K562 (cell line): ENCODE measurements at regions not wholly inside any gene's neighbourhood (a gene's known extent, or its start where the extent isn't known, plus 50 kb on each side); places are given as distances from the start of the nearest gene placed in this dataset.

Source experiments
- ATAC-seq: fragments of 200-7000 bp; cut with Tn5 transposase; 3 replicates; pipeline ENCODE4 v1.9.1; 2020; ENCODE audit warnings: moderate library complexity
- BruUV-seq: library from RNA; stranded (reverse); fragments of 400-500 nt; replicated peaks from 2 replicates; lab custom pipeline; 2021; lab: Mats Ljungman, UMichigan
- CTCF ChIA-PET: fragments of 300-600 bp; formaldehyde crosslinking; extraction: SDS; loops from one replicate; lab custom pipeline; 2021; ENCODE audit warnings: low intra/inter-chr PET ratio; lab: Yijun Ruan, JAX
- POLR2A ChIA-PET: fragments of 300-600, 350-650 bp; sonication (Branson Sonifier 250); formaldehyde crosslinking; extraction: SDS; loops from one replicate; lab custom pipeline; 2021; ENCODE audit warnings: antibody characterized with exemption, inconsistent platforms; lab: Yijun Ruan, JAX
- DNase-seq, 4 experiments: peaks; one replicate each; pipeline versions ENCODE4 v3.0.0 to v3.0.0-alpha.2; 2011 to 2018; ENCODE audit warnings: low spot score in 3 of 4, mixed read lengths in 3 of 4; ENCODE audit errors: extremely low read depth in 1 of 4
- FAIRE-seq: peaks from 2 replicates; lab custom pipeline; 2011; peaks lifted over from hg19 to GRCh38; lab: Jason Lieb, UNC
- H2AFZ ChIP-seq: 2 replicates; pipeline ENCODE4 v1.6.0; 2011; ENCODE audit warnings: low read depth, low read length, control low read depth, inconsistent platforms
- H3K27ac ChIP-seq: fragments of 200-600 bp; 3 replicates; pipeline ENCODE4 v1.8.0; 2011; ENCODE audit warnings: low read depth, mild to moderate bottlenecking, control low read depth, inconsistent platforms, low read length, moderate library complexity, mixed read lengths; ENCODE audit errors: extremely low read depth
- H3K27me3 ChIP-seq, 2 experiments: fragments of 300-600 bp in 1 of 2; 2 replicates in 1 of 2; 3 replicates in 1 of 2; pipeline versions ENCODE4 v1.6.0 to v1.8.0; 2011; ENCODE audit warnings: inconsistent platforms in 2 of 2, low read length in 2 of 2, mild to moderate bottlenecking in 1 of 2, mixed read lengths in 1 of 2, moderate library complexity in 1 of 2; ENCODE audit not compliant: control insufficient read depth in 2 of 2, insufficient read depth in 2 of 2
- H3K36me3 ChIP-seq: fragments of 300-600 bp; 3 replicates; pipeline ENCODE4 v1.8.0; 2011; ENCODE audit warnings: mild to moderate bottlenecking, low read length, inconsistent platforms; ENCODE audit not compliant: control insufficient read depth, insufficient read depth
- H3K4me1 ChIP-seq, 2 experiments: fragments of 200-600 bp in 1 of 2; replicated peaks in 1 of 2; 2 replicates in 1 of 2; 3 replicates in 1 of 2; pipeline versions ENCODE4 v1.5.1 to v1.8.0; 2011; ENCODE audit warnings: inconsistent platforms in 2 of 2, low read length in 2 of 2, mild to moderate bottlenecking in 1 of 2, mixed read lengths in 1 of 2, moderate library complexity in 1 of 2; ENCODE audit not compliant: control insufficient read depth in 2 of 2, insufficient read depth in 2 of 2
- H3K4me2 ChIP-seq: 2 replicates; pipeline ENCODE4 v1.6.1; 2011; ENCODE audit warnings: low read length, control low read depth, inconsistent platforms, mixed read lengths; ENCODE audit not compliant: insufficient read depth
- H3K4me3 ChIP-seq: fragments of 200-600 bp; sonication (generic), shearing (Covaris generic); 2 replicates; pipeline ENCODE4 v1.5.1; 2016; ENCODE audit warnings: control low read depth, inconsistent platforms
- H3K79me2 ChIP-seq: fragments of 200-600 bp; 3 replicates; pipeline ENCODE4 v1.8.0; 2011; ENCODE audit warnings: low read length, inconsistent platforms; ENCODE audit not compliant: control insufficient read depth, insufficient read depth
- H3K9ac ChIP-seq, 2 experiments: 2 replicates each; pipeline versions ENCODE4 v1.6.0 to v1.6.1; 2011; ENCODE audit warnings: low read depth in 2 of 2, low read length in 2 of 2, control low read depth in 1 of 2, inconsistent platforms in 1 of 2, mild to moderate bottlenecking in 1 of 2, mixed read lengths in 1 of 2; ENCODE audit not compliant: insufficient read depth in 1 of 2
- H3K9me1 ChIP-seq: one replicate; pipeline ENCODE4 v1.6.0; 2011; ENCODE audit warnings: inconsistent platforms, mild to moderate bottlenecking, low read length, moderate library complexity; ENCODE audit not compliant: control insufficient read depth, insufficient read depth
- H3K9me3 ChIP-seq: replicated peaks from 2 replicates; pipeline ENCODE4 v1.5.1; 2011; ENCODE audit warnings: low read depth, low read length, inconsistent platforms; ENCODE audit not compliant: control insufficient read depth, insufficient read depth
- H4K20me1 ChIP-seq: replicated peaks from 2 replicates; pipeline ENCODE4 v1.6.1; 2011; ENCODE audit warnings: low read length, inconsistent platforms, mixed read lengths; ENCODE audit not compliant: control insufficient read depth, insufficient read depth
- ARHGAP35 ChIP-seq: fragments of 450-650 bp; IDR thresholded peaks from 2 replicates; pipeline ENCODE4 v1.6.1; 2018; ENCODE audit not compliant: partially characterized antibody
- BMI1 ChIP-seq: fragments of 150-350 bp; IDR thresholded peaks from 2 replicates; pipeline ENCODE4 v1.6.1; 2014; ENCODE audit warnings: low read length
- NR2C2 ChIP-seq, 2 experiments: fragments of 200-800 bp in 1 of 2; sonication (Bioruptor generic) in 1 of 2; sonication (generic) in 1 of 2; formaldehyde crosslinking in 1 of 2; IDR thresholded peaks; 2 replicates each; pipeline versions ENCODE4 v1.6.1 to v1.8.0; 2016 to 2022; ENCODE audit warnings: mild to moderate bottlenecking in 1 of 2, missing compliant biosample characterization in 1 of 2, missing genetic modification characterization in 1 of 2, missing genetic modification reagents in 1 of 2
- ZBED1 ChIP-seq: IDR thresholded peaks from 2 replicates; pipeline ENCODE4 v1.6.1; 2014
- ZNF197 ChIP-seq: fragments of 200-800 bp; sonication (Bioruptor generic); IDR thresholded peaks from 2 replicates; pipeline ENCODE4 v1.6.1; 2016; ENCODE audit warnings: low read depth, missing genetic modification characterization, missing compliant biosample characterization
- ZNF354B ChIP-seq: fragments of 250-450 bp; sonication (Bioruptor Pico); IDR thresholded peaks from 2 replicates; pipeline ENCODE4 v1.4.0; 2020
- WGBS: fragments of 100-300 bp; shearing (Covaris generic); methylation state at CpG from one replicate; pipeline ENCODE4 v1.1.6; 2016; ENCODE audit warnings: low coverage, mixed read lengths; ENCODE audit not compliant: insufficient coverage; ENCODE audit errors: missing lambda C conversion rate; 5-methylcytosine and 5-hydroxymethylcytosine counted together
- in situ Hi-C: fragments of 300-500 bp; cut with MboI; formaldehyde crosslinking; loops from 4 replicates; pipeline ENCODE4 v1.15.0; 2018; ENCODE audit warnings: inconsistent platforms, mixed read lengths
- intact Hi-C: fragments of 100-400 bp; cut with micrococcal nuclease; formaldehyde crosslinking; loops from 2 replicates; pipeline ENCODE4 v1.14.2; 2022
- TF ChIP-seq, protein P1 (sequence below): fragments of 250-450 bp; sonication (Bioruptor Pico); IDR thresholded peaks from 2 replicates; pipeline ENCODE4 v1.8.0; 2021; ENCODE audit warnings: mild to moderate bottlenecking, moderate library complexity
- TF ChIP-seq, protein P2 (sequence below): fragments of 450-650 bp; IDR thresholded peaks from 2 replicates; pipeline ENCODE4 v1.6.1; 2017; ENCODE audit warnings: mild to moderate bottlenecking, moderate library complexity
- TF ChIP-seq, protein P3 (sequence below): fragments of 450-650 bp; formaldehyde crosslinking; conservative IDR thresholded peaks from 2 replicates; pipeline ENCODE4 v1.4.0; 2022; ENCODE audit warnings: mild to moderate bottlenecking, missing genetic modification characterization

DNA sequence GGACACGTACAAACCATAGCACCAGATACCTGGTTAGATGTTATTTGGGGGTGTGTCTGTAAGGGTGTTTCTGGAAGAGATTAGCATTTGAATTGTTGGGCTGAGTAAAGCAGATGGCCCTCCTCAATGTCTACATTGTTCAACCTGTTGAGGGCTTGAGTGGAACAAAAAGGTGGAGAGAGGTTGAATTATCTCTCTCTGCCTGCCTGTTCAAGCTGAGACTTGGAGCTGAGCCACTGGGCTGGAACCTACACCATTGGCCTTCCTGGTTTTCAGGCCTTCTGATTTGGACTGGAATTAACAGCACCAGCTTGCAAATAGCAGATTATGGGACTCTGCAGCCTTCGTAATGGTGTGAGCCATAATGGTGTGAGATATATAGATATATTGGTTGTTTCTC, 71.3 kb upstream of the CORO2B start:
- no peaks in the 10 kb centered on the region for H3K9me3 ChIP-seq
- WGBS = 0% methylated on average over 2 of the region's 2 CpGs
- CTCF ChIA-PET = no interaction called here
- H3K36me3 ChIP-seq = no peaks in the 10 kb centered on the region
- H3K4me2 ChIP-seq = no peak overlapping the region
- FAIRE-seq (no peak), ATAC-seq (no peak), DNase-seq (no peak)
- no peak overlapping the region for H3K9ac ChIP-seq
- no peaks in the 10 kb centered on the region; a peak in 1 of 5 replicates for H3K4me1 ChIP-seq
- H3K4me3 ChIP-seq = no peak overlapping the region
- in situ Hi-C loops = no loop called here
- intact Hi-C loops = no loop called here
- H2AFZ ChIP-seq = no peak overlapping the region
- H3K79me2 ChIP-seq = no peaks in the 10 kb centered on the region
- BruUV-seq = no TSS peak
- H3K27me3 ChIP-seq = peaks cover 23 to 65% of the 10 kb centered on the region in 2 experiments
- no peaks in the 10 kb centered on the region for H4K20me1 ChIP-seq
- no peaks in the 10 kb centered on the region for H3K9me1 ChIP-seq
- no peak overlapping the region for H3K27ac ChIP-seq
- POLR2A ChIA-PET = no interaction called here
- TF ChIP-seq, protein P1, sequence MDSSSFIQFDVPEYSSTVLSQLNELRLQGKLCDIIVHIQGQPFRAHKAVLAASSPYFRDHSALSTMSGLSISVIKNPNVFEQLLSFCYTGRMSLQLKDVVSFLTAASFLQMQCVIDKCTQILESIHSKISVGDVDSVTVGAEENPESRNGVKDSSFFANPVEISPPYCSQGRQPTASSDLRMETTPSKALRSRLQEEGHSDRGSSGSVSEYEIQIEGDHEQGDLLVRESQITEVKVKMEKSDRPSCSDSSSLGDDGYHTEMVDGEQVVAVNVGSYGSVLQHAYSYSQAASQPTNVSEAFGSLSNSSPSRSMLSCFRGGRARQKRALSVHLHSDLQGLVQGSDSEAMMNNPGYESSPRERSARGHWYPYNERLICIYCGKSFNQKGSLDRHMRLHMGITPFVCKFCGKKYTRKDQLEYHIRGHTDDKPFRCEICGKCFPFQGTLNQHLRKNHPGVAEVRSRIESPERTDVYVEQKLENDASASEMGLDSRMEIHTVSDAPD = no peak
- TF ChIP-seq ARHGAP35 (no peak), ZNF354B (CRISPR knock-in tag) (no peak), BMI1 (no peak), ZBED1 (no peak), NR2C2 (CRISPR knock-in tag; IDR thresholded peaks at IDR 0.05) (no peak), NR2C2 (tag; IDR thresholded peaks at IDR 0.05) (no peak), ZNF197 (CRISPR knock-in tag) (no peak)
- TF ChIP-seq, protein P2, sequence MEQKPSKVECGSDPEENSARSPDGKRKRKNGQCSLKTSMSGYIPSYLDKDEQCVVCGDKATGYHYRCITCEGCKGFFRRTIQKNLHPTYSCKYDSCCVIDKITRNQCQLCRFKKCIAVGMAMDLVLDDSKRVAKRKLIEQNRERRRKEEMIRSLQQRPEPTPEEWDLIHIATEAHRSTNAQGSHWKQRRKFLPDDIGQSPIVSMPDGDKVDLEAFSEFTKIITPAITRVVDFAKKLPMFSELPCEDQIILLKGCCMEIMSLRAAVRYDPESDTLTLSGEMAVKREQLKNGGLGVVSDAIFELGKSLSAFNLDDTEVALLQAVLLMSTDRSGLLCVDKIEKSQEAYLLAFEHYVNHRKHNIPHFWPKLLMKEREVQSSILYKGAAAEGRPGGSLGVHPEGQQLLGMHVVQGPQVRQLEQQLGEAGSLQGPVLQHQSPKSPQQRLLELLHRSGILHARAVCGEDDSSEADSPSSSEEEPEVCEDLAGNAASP = no peak
- TF ChIP-seq, protein P3, sequence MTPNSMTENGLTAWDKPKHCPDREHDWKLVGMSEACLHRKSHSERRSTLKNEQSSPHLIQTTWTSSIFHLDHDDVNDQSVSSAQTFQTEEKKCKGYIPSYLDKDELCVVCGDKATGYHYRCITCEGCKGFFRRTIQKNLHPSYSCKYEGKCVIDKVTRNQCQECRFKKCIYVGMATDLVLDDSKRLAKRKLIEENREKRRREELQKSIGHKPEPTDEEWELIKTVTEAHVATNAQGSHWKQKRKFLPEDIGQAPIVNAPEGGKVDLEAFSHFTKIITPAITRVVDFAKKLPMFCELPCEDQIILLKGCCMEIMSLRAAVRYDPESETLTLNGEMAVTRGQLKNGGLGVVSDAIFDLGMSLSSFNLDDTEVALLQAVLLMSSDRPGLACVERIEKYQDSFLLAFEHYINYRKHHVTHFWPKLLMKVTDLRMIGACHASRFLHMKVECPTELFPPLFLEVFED (CRISPR knock-in tag) = no peak
